Omental fat pad (tissue), 3 donors: ENCODE measurements at regions not wholly inside any gene's neighbourhood (a gene's known extent, or its start where the extent isn't known, plus 50 kb on each side); places are given as distances from the start of the nearest gene placed in this dataset.

Experiments
- ATAC-seq: fragments of 150-250 bp; one replicate; pipeline ENCODE4 v1.9.1; 2016; ENCODE audit warnings: mild to moderate bottlenecking, moderate library complexity; ENCODE audit not compliant: low FRiP score
- DNase-seq: peaks from one replicate; pipeline ENCODE4 v3.0.0-alpha.2; 2019; ENCODE audit warnings: low spot score
- TF ChIP-seq, protein P1 (sequence below), 3 donors: fragments of 450-650 bp; IDR thresholded peaks; one replicate each; pipeline ENCODE4 v1.5.1; 2016 to 2017; ENCODE audit warnings: antibody characterized with exemption in 3 of 3, mild to moderate bottlenecking in 3 of 3, moderate library complexity in 2 of 3

DNA sequence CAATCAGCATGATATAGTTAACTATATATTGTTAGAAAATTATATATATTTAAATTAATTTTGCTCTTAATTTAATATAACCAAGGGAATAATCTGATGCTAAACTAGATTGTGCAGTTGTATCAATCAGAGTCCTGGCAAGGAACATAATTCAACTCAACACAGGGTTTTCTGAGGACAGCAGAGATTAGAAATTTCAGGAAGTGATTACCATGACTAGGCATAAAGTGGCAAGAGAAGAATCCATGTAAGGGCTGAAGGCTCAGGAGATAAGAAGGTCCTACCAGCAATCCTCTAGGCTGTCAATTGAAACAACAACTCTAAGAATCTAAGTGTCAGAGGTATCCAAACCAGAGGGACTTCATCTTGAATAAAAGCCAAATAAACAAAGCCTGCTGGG is 807.8 kb downstream of the DSC3 start:
- DNase-seq, result no peak
- no peak for ATAC-seq
- TF ChIP-seq, protein P1, sequence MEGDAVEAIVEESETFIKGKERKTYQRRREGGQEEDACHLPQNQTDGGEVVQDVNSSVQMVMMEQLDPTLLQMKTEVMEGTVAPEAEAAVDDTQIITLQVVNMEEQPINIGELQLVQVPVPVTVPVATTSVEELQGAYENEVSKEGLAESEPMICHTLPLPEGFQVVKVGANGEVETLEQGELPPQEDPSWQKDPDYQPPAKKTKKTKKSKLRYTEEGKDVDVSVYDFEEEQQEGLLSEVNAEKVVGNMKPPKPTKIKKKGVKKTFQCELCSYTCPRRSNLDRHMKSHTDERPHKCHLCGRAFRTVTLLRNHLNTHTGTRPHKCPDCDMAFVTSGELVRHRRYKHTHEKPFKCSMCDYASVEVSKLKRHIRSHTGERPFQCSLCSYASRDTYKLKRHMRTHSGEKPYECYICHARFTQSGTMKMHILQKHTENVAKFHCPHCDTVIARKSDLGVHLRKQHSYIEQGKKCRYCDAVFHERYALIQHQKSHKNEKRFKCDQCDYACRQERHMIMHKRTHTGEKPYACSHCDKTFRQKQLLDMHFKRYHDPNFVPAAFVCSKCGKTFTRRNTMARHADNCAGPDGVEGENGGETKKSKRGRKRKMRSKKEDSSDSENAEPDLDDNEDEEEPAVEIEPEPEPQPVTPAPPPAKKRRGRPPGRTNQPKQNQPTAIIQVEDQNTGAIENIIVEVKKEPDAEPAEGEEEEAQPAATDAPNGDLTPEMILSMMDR (IDR thresholded peaks at IDR 0.05), result no peak

DNA sequence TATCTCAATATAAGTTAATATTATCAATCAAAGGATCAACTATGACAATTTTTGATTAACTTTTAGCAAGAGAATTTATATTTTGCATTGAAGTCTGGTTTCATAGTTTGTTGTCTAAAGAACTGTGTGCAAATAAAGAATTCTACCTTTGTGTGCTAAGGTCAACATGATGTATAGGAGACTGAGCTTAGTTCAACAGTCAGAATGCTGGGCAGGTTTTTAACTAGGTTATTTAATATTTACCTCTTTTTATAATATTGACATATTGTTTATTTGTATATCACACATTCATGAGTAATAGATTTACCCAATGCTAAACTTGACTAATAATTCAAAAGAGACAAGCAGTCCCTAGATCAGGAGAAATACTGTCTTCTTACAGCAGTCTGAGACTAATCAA is 831.4 kb downstream of the DSC3 start:
- TF ChIP-seq, protein P1 (IDR thresholded peaks at IDR 0.05), result no peak

DNA sequence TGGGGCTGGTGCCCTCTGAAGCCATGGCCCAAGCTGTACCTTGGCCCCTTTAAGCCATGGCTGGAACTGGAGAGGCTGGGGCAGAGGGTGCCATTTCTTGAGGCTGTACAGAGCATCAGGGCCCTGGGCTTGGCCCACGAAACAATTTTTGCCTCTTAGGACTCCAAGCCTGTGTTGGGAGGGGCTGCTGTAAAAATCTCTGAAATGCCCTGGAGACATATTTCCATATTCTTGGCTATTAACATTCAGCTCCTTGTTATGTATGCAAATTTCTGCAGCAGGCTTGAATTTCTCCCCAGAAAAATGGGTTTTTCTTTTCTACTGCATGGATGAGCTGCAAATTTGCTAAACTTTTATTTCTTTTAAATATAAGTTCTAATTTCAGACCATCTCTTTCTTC is 834.0 kb downstream of the DSC3 start:
- ATAC-seq, result no peak
- DNase-seq, result no peak
- TF ChIP-seq, protein P1 (IDR thresholded peaks at IDR 0.05), result no peak

More for the DNA sequence above, 831.4 kb downstream of the DSC3 start:
- DNase-seq (no peak), ATAC-seq (no peak)

DNA sequence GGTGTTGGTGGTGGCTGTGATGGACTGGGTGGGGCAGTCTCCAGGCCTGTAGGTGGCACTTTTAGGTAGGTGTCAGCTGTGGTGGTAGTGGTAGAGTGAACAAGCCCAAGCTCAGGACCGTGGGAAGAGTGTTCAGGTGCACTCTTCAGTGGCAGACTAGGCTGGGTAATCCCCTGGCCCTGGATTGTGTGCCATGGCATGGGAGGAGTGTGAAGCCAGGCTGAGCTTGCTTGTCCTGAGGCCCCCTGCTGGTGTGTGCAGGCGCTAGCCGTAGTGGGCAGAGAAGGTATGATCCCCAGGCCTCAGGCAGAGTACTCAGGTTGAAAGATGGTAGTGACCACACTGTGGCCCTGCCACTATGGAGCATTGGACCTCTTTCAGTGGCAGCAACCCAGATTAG is 850.3 kb downstream of the DSC3 start:
- TF ChIP-seq, protein P1 (IDR thresholded peaks at IDR 0.05), result no peak
- DNase-seq, result no peak
- no peak for ATAC-seq

DNA sequence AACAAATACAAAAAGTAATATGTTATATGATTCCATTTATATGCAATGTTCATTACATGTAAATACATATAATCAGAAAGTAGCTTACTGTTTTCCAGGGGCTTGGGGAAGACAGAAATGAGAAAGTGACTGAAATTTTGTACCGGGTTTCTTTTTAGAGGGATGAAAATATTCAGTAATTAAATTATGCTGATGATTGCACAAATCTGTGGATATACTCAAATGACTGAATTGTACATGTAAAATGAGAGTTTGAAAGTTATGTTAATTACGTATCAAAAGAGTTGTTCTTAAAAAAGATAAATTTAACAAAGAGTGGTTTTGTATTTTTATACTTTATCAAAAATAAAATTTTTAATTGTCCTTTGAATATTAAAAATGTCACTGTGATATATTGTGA is 856.3 kb downstream of the DSC3 start:
- TF ChIP-seq, protein P1 (IDR thresholded peaks at IDR 0.05), result no peak
- no peak for DNase-seq
- no peak for ATAC-seq

DNA sequence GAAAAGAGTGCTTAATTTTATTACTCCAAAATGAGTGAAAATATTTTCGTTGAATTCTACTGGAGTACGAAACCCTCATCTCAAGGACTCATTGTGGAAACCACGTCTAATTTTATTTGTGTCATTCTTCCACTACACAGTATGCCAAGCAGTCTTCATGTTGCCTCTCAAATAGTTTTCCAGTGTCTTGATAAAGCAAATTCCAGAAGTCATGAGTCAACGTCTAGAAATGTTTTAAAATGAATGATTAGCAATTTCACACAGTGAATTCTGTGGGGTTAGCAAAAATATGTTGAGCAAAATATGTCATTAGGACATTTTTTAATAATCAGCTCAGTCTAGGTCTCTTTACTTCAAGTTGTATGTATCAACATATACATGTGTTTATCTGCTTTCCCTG is 865.5 kb downstream of the DSC3 start:
- TF ChIP-seq, protein P1 (IDR thresholded peaks at IDR 0.05), result no peak
- ATAC-seq, result no peak

DNA sequence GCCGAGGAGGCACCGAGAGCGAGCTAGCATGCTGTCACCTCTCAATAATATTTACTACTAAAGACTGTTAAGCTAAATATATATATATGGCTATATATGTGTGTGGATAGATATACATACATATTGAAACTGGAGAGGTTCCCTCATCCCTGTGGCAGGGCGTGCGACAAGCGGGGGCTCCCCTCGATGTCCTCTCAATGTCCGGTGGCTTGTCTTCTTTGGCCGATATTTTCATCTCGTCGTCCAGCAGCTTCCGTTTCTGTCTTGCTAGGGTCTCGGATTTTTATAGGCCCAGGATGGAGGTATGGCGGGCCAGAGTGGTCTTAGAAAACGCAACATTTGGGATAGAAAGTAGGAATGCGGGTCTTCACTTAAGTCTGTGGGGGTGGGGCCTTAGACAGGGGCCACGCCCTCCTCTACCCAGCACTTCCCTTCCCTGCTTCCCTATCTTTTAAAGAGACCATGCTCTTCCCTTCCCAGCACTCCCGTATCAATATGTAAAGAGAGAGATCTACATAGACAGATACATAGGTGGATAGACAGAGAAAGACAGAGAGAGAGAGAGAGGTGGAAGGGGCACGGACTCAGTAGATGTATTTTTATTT is 866.8 kb downstream of the DSC3 start:
- TF ChIP-seq, protein P1 (IDR thresholded peaks at IDR 0.05), result no peak
- ATAC-seq (no peak), DNase-seq (no peak)

More for the DNA sequence above, 865.5 kb downstream of the DSC3 start:
- DNase-seq, result no peak
